Progenitor cell of endocrine pancreas (in vitro differentiated cells): ENCODE measurements at regions not wholly inside any gene's neighbourhood (a gene's known extent, or its start where the extent isn't known, plus 50 kb on each side); places are given as distances from the start of the nearest gene placed in this dataset.
A peak's percentile ranks its signal among the peaks of the same experiment; 100 is the strongest.

Experiments used
- DNase-seq: peaks from one replicate; pipeline ENCODE4 v3.0.0; 2021; ENCODE audit warnings: low spot score; ENCODE audit not compliant: unreplicated experiment
- H3K27ac Mint-ChIP-seq: 2 replicates; pipeline ENCODE4 v1.8.0; 2021; ENCODE audit warnings: mild to moderate bottlenecking, moderate library complexity, mixed read lengths
- H3K27me3 Mint-ChIP-seq: 2 replicates; pipeline ENCODE4 v1.8.0; 2021; ENCODE audit warnings: mixed read lengths
- H3K36me3 Mint-ChIP-seq: 2 replicates; pipeline ENCODE4 v1.8.0; 2022; ENCODE audit warnings: mixed read lengths; ENCODE audit not compliant: insufficient read depth
- H3K4me1 Mint-ChIP-seq: 2 replicates; pipeline ENCODE4 v1.8.0; 2021; ENCODE audit warnings: low read depth, mixed read lengths
- H3K4me3 Mint-ChIP-seq: 2 replicates; pipeline ENCODE4 v1.8.0; 2021; ENCODE audit warnings: low read depth, mild to moderate bottlenecking, moderate library complexity, mixed read lengths
- H3K9me3 Mint-ChIP-seq: 2 replicates; pipeline ENCODE4 v1.8.0; 2021; ENCODE audit warnings: low read depth, mixed read lengths
- CTCF ChIP-seq: fragments of 200-600 bp; sonication (generic); IDR thresholded peaks from one replicate; pipeline ENCODE4 v1.5.0; 2021; ENCODE audit warnings: antibody characterized with exemption, mild to moderate bottlenecking; ENCODE audit not compliant: unreplicated experiment

- Mint-ChIP-seq H3K36me3 (no peaks in the 10 kb centered on the region), H3K9me3 (no peaks in the 10 kb centered on the region), H3K27me3 (no peaks in the 10 kb centered on the region), H3K27ac (no peak overlapping the region), H3K4me3 (no peak overlapping the region), H3K4me1 (no peaks in the 10 kb centered on the region)
- DNase-seq: no peak
- no peak for TF ChIP-seq CTCF
Measured at GRCh38 chr2:114213808-114214207, 228.6 kb upstream of the DPP10 start.

- Mint-ChIP-seq H3K9me3 (no peaks in the 10 kb centered on the region), H3K36me3 (no peaks in the 10 kb centered on the region)
- no peak for DNase-seq
Measured at GRCh38 chr2:114218383-114218782, 224.1 kb upstream of the DPP10 start.

GRCh38 chr2:114219456-114219855 lies 223.0 kb upstream of the DPP10 start:
- no peak for DNase-seq
- H3K27me3 Mint-ChIP-seq: no peaks in the 10 kb centered on the region
- H3K4me1 Mint-ChIP-seq: peaks cover 10% of the 10 kb centered on the region
- no peaks in the 10 kb centered on the region for H3K36me3 Mint-ChIP-seq
- H3K9me3 Mint-ChIP-seq: no peaks in the 10 kb centered on the region
- H3K27ac Mint-ChIP-seq: no peak overlapping the region
- no peak for TF ChIP-seq CTCF
- H3K4me3 Mint-ChIP-seq: no peak overlapping the region

More at GRCh38 chr2:114218383-114218782, 224.1 kb upstream of the DPP10 start:
- Mint-ChIP-seq H3K27ac (no peak overlapping the region), H3K27me3 (no peaks in the 10 kb centered on the region), H3K4me1 (peaks cover 10% of the 10 kb centered on the region), H3K4me3 (no peak overlapping the region)
- no peak for TF ChIP-seq CTCF

GRCh38 chr2:114222344-114222743 lies 220.1 kb upstream of the DPP10 start:
- H3K4me3 Mint-ChIP-seq: no peak overlapping the region
- peaks cover 10% of the 10 kb centered on the region for H3K4me1 Mint-ChIP-seq
- peak overlapping the region; percentile 20 for H3K27ac Mint-ChIP-seq
- no peaks in the 10 kb centered on the region for H3K27me3 Mint-ChIP-seq
- no peaks in the 10 kb centered on the region for H3K36me3 Mint-ChIP-seq
- no peak for DNase-seq
- H3K9me3 Mint-ChIP-seq: no peaks in the 10 kb centered on the region
- no peak for TF ChIP-seq CTCF

GRCh38 chr2:114231921-114232320 lies 210.5 kb upstream of the DPP10 start:
- no peak overlapping the region for H3K27ac Mint-ChIP-seq
- H3K36me3 Mint-ChIP-seq: no peaks in the 10 kb centered on the region

More at GRCh38 chr2:114231921-114232320, 210.5 kb upstream of the DPP10 start:
- no peaks in the 10 kb centered on the region for H3K27me3 Mint-ChIP-seq
- H3K4me1 Mint-ChIP-seq: no peaks in the 10 kb centered on the region
- TF ChIP-seq CTCF: no peak
- DNase-seq: no peak
- no peak overlapping the region for H3K4me3 Mint-ChIP-seq
- peaks cover 32% of the 10 kb centered on the region for H3K9me3 Mint-ChIP-seq
